HG03097 (cell line): ENCODE measurements at regions not wholly inside any gene's neighbourhood (a gene's known extent, or its start where the extent isn't known, plus 50 kb on each side); places are given as distances from the start of the nearest gene placed in this dataset.
"Not testable (repeated sequence)": the region's sequence is repeated elsewhere in the genome, so short reads cannot be mapped to it uniquely, and the experiment has no call there.

Source experiments
- ATAC-seq: cut with Tn5 transposase; IDR thresholded peaks from one replicate; pipeline ENCODE4 v1.9.1; 2021; ENCODE audit not compliant: unreplicated experiment, low FRiP score

GRCh38 chr19:32053376-32053775 is 292.0 kb upstream of the ZNF507 start:
- ATAC-seq, result no peak

GRCh38 chr19:32053861-32054260 is 291.5 kb upstream of the ZNF507 start:
- no peak for ATAC-seq

GRCh38 chr19:32058131-32058530 is 287.3 kb upstream of the ZNF507 start:
- no peak for ATAC-seq

DNA sequence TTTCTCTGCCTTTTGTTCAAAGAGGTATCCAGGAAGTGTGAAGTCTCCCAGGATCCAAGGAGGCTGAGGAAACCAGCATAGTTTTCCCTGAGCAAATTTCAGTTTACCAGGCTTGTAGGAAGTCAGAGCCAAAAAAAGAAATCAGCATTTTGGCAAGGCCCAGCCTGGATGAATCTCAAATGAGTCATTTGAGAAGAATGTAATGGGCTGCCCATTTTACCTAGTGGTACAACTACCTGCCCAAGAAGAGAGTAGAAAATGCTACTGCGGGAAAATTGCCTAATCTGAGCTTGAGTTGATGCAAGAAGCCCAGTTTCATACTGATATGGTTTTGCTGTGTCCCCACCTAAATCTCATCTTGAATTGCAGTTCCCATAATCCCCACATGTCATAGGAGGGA is 284.1 kb upstream of the ZNF507 start:
- no peak for ATAC-seq

DNA sequence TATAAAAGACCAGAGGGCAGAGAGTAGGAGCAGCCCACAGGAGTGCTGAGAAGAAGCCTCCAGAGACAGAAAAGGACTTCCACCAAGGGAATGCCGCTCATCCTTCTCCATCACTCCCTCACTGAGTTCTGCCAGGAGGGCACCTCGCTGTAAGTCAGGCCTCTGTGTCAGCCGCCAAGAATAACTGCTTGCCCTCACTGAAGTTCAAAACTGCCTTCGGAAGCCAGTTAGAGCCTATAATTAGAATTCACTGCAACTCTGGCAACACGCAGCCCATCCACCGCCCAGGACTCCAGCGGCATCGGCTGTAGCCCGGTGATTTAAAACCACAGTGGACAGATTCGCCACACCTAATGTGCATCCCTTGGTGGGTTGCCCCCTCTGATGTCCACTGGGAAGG is 281.8 kb upstream of the ZNF507 start:
- ATAC-seq, result no peak

- no peak for ATAC-seq
Observed at GRCh38 chr19:32066056-32066455, 279.4 kb upstream of the ZNF507 start.

- ATAC-seq, result no peak
Observed at GRCh38 chr19:32067685-32068084, 277.7 kb upstream of the ZNF507 start.

GRCh38 chr19:32068793-32069192 is 276.6 kb upstream of the ZNF507 start:
- ATAC-seq, result no peak

GRCh38 chr19:32070101-32070500 is 275.3 kb upstream of the ZNF507 start:
- ATAC-seq, result no peak

- no peak for ATAC-seq
Observed at GRCh38 chr19:32082028-32082427, 263.4 kb upstream of the ZNF507 start.

- not testable (repeated sequence) for ATAC-seq
Observed at GRCh38 chr19:32084756-32085363, 260.6 kb upstream of the ZNF507 start.

- no peak for ATAC-seq
Observed at GRCh38 chr19:32091241-32091640, 254.2 kb upstream of the ZNF507 start.

- no peak for ATAC-seq
Observed at GRCh38 chr19:32097011-32097410, 248.4 kb upstream of the ZNF507 start.

GRCh38 chr19:32097620-32098019 is 247.8 kb upstream of the ZNF507 start:
- ATAC-seq, result no peak

DNA sequence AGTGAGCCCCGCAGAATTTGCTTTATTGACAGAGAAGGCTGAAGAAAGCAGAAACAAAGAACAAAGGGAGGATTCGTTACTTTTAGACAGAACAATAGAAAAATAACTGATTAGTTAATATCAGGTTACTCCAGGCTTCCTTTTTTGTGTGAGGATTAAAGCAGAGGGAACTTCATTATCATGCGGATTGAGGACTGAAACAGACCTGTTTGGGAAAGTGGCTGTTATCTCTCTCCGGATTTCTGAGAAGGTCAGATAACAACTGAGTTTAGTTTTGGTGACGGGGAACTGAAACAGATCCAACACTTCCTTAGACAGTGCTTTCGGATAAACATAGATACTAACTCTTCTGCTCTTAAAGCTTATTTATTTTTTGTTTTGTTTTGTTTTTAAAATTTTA is 246.4 kb upstream of the ZNF507 start:
- ATAC-seq, result no peak

DNA sequence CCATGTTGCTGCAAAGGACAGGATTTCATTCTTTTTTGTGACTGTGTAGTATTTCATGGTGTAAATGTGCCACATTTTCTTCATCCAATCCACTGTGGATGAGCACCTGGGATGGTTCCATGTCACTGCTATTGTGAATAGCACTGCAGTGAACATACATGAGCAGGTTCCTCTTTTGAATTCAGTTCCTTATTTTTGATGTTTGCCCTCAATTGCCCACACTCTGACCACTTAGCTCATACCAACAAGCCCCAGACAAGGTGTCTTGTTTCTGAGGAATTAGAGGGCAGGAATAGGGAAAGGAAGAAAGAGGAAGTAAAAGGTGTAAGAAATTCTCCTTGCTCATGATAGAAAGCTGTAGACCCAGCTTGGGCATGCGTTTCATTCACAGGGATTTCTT is 244.2 kb upstream of the ZNF507 start:
- ATAC-seq, result no peak

DNA sequence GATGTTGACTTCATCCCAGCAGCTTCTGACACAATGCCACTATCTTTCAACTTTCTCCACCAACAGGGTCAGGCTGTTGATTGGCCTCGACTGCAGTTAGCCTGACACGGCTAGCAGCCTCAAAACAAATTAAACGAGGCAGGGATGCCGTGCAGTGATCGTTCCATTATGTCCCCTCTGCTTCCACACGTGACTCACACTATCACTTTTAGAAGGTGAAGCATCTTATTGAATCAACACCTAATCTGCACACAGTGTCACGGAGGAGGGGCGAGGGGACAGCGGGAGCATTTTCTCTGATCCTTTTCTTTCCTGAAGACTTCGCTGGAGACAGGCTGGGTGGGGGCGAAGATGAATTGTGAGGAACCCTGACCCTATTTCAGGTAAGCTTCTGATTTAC is 241.9 kb upstream of the ZNF507 start:
- no peak for ATAC-seq

- no peak for ATAC-seq
Observed at GRCh38 chr19:32104153-32104849, 241.1 kb upstream of the ZNF507 start.

DNA sequence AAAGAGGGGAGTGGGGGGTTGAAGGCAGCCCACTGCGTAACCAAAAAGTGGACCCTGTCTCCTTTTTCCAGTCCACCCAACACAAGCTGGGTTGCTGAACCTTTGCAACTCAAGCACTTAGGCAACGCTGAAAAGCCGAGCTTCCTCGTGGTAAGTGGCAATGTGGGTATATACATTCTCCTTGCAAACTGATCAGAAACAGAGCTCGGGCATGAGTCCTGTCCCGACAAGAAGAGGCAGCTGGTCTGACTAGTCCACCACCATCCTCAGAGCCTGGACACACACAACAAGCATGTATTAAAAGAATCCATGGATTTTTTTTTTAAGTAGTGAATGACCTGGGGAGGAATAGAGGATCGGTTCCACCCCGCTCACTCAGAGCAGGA is 240.6 kb upstream of the ZNF507 start:
- no peak for ATAC-seq

DNA sequence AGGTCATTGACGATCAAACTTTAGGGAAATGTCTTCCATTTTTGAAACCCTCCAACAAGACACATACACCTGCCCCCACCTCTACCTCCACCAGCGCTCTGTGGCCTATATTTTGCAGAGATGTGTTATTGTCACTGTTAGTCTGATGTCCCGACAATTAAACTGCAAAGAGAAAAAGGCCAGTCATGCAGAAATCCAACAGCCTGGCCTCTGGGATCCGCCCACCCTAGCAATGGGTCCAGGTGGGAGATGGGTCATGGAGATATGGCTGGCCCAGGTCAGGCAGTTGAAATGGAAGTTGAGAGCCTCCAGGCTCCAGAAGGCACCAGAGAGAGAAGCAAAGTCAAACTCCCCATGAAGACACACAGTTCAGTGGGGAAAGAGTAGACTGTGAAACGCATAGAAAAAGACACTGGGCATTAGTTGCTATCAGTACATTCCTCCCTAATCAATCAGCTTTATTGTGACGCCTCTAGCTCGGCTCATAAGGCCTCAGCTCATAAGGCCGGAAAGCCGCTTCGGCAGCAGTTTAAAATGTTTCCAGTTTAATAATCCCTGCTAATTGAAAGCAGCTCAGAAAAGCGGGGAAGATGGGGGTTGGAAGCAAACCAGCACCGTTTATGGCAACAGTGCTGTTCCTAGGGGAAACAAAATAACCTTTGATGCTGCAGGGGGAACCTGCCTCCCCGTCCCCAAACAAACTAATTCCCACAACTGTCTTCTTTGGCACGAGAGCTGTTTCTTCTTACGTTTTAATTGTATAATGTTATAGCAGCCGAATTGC is 239.7 kb upstream of the ZNF507 start:
- ATAC-seq, result no peak

GRCh38 chr19:32122258-32122657 is 223.2 kb upstream of the ZNF507 start:
- ATAC-seq, result no peak
